A673 (cell line): ENCODE measurements at regions not wholly inside any gene's neighbourhood (a gene's known extent, or its start where the extent isn't known, plus 50 kb on each side); places are given as distances from the start of the nearest gene placed in this dataset.

Experiments used
- CTCF ChIP-seq: fragments of 300-800, 200-600 bp; sonication (generic); conservative IDR thresholded peaks from 2 replicates; pipeline ENCODE4 v1.5.1; 2017; ENCODE audit warnings: low read depth, mild to moderate bottlenecking, antibody characterized with exemption, low read length, moderate library complexity, mixed read lengths
- EZH2 ChIP-seq: fragments of 200-600 bp; sonication (generic); IDR thresholded peaks from 2 replicates; pipeline ENCODE4 v1.6.1; 2017; ENCODE audit warnings: borderline replicate concordance, low read depth, mild to moderate bottlenecking, mixed read lengths, antibody characterized with exemption, low read length; ENCODE audit not compliant: poor library complexity, severe bottlenecking

GRCh38 chr17:55654022-55654421, 68.6 kb downstream of the TMEM100 start:
- TF ChIP-seq CTCF (no peak), EZH2 (no peak)
